ENCODE measurements at regions not wholly inside any gene's neighbourhood (a gene's known extent, or its start where the extent isn't known, plus 50 kb on each side); places are given as distances from the start of the nearest gene placed in this dataset.

DNA sequence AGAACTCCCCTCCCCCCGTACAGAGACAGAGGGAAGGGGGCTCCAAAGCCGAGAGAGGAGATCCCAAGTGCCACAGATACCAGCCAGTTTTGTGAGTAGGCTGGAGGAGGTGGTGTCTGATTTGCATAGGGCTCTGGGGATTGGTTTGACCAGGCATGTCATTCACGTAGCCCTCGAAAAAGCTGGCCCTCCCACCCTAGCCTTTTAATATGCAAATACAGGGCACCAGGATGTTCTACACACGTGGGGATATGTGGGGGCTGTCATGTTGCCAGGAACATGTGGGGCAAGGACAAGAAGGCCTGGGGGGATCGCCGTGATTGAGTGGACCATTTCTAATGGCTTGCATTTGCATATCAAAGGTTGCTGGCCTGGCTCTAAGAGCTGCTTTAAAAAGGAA is 272.9 kb downstream of the PPP1R2C start:
- Histone ChIP-seq H3K27ac (ENCODE audit: extremely low read depth, low read depth, low read length) (no peak overlapping the region), H3K4me3 (ENCODE audit: low read depth, low read length) (no peak overlapping the region), H3K9me3 (ENCODE audit: control insufficient read depth, insufficient read depth, low read depth, low read length) (no peaks in the 10 kb centered on the region), H3K36me3 (ENCODE audit: control insufficient read depth in 2 of 2, insufficient read depth in 1 of 2, low read length in 2 of 2) (no peaks in the 10 kb centered on the region), H3K4me1 (ENCODE audit: control insufficient read depth, insufficient read depth, low read length) (no peaks in the 10 kb centered on the region)
- ChIA-PET POLR2A (interaction anchor here (1.0 kb wide), 1 partner anchor 10 kb away, joined by 4 read pairs; no protein-coding TSS in a partner anchor), CTCF (no interaction called here)
- TF ChIP-seq OSR2 (tag by site-specific recombination; IDR thresholded peaks at IDR 0.05) (no peak), ZNF132 (tag by site-specific recombination; IDR thresholded peaks at IDR 0.05; ENCODE audit: borderline replicate concordance) (no peak), ZNF626 (tag by site-specific recombination; IDR thresholded peaks at IDR 0.05) (no peak), ZNF768 (tag by site-specific recombination; IDR thresholded peaks at IDR 0.05) (no peak), ZNF645 (tag by site-specific recombination; IDR thresholded peaks at IDR 0.05) (no peak), ZNF354C (tag by site-specific recombination; IDR thresholded peaks at IDR 0.05; ENCODE audit: borderline replicate concordance, low read depth) (no peak), ZBTB20 (tag by site-specific recombination; IDR thresholded peaks at IDR 0.05) (no peak), ZNF701 (tag by site-specific recombination; IDR thresholded peaks at IDR 0.05) (no peak), SCRT2 (tag by site-specific recombination; IDR thresholded peaks at IDR 0.05) (no peak)
- TF ChIP-seq, protein P1, sequence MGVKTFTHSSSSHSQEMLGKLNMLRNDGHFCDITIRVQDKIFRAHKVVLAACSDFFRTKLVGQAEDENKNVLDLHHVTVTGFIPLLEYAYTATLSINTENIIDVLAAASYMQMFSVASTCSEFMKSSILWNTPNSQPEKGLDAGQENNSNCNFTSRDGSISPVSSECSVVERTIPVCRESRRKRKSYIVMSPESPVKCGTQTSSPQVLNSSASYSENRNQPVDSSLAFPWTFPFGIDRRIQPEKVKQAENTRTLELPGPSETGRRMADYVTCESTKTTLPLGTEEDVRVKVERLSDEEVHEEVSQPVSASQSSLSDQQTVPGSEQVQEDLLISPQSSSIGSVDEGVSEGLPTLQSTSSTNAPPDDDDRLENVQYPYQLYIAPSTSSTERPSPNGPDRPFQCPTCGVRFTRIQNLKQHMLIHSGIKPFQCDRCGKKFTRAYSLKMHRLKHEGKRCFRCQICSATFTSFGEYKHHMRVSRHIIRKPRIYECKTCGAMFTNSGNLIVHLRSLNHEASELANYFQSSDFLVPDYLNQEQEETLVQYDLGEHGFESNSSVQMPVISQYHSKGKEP (tag by site-specific recombination; IDR thresholded peaks at IDR 0.05) = no peak

GRCh38 chrX:42499620-42500019 is 278.3 kb downstream of the PPP1R2C start:
- ChIA-PET CTCF (interaction anchor here (0.7 to 0.9 kb wide), 3 partner anchors 8 to 264 kb away, joined by 3 to 5 read pairs (median 4); no protein-coding TSS in a partner anchor), POLR2A (no interaction called here)
- Histone ChIP-seq H3K4me1 (ENCODE audit: control insufficient read depth, insufficient read depth, low read length) (no peaks in the 10 kb centered on the region), H3K36me3 (ENCODE audit: control insufficient read depth in 2 of 2, insufficient read depth in 1 of 2, low read length in 2 of 2) (no peaks in the 10 kb centered on the region), H3K9me3 (ENCODE audit: control insufficient read depth, insufficient read depth, low read depth, low read length) (no peaks in the 10 kb centered on the region), H3K4me3 (ENCODE audit: low read depth, low read length) (no peak overlapping the region), H3K27ac (ENCODE audit: extremely low read depth, low read depth, low read length) (no peak overlapping the region)
- TF ChIP-seq INSM2 (tag by site-specific recombination; IDR thresholded peaks at IDR 0.05) (no peak), ZNF140 (tag by site-specific recombination; IDR thresholded peaks at IDR 0.05) (no peak), ZNF132 (tag by site-specific recombination; IDR thresholded peaks at IDR 0.05; ENCODE audit: borderline replicate concordance) (no peak), ZNF561 (tag by site-specific recombination; IDR thresholded peaks at IDR 0.05; ENCODE audit: borderline replicate concordance) (no peak), ZNF747 (tag by site-specific recombination; IDR thresholded peaks at IDR 0.05) (no peak), PATZ1 (tag by site-specific recombination; IDR thresholded peaks at IDR 0.05) (no peak), ZBTB20 (tag by site-specific recombination; IDR thresholded peaks at IDR 0.05) (no peak), ZBTB6 (tag by site-specific recombination; IDR thresholded peaks at IDR 0.05) (no peak), ZNF610 (tag by site-specific recombination; IDR thresholded peaks at IDR 0.05; ENCODE audit: borderline replicate concordance) (no peak), KLF16 (tag by site-specific recombination; IDR thresholded peaks at IDR 0.05) (no peak)
- TF ChIP-seq, protein P2, sequence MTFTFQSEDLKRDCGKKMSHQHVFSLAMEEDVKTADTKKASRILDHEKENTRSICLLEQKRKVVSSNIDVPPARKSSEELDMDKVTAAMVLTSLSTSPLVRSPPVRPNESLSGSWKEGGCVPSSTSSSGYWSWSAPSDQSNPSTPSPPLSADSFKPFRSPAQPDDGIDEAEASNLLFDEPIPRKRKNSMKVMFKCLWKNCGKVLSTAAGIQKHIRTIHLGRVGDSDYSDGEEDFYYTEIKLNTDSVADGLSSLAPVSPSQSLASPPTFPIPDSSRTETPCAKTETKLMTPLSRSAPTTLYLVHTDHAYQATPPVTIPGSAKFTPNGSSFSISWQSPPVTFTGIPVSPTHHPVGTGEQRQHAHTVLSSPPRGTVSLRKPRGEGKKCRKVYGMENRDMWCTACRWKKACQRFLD (tag by site-specific recombination; IDR thresholded peaks at IDR 0.05) = no peak
- TF ChIP-seq, protein P3, sequence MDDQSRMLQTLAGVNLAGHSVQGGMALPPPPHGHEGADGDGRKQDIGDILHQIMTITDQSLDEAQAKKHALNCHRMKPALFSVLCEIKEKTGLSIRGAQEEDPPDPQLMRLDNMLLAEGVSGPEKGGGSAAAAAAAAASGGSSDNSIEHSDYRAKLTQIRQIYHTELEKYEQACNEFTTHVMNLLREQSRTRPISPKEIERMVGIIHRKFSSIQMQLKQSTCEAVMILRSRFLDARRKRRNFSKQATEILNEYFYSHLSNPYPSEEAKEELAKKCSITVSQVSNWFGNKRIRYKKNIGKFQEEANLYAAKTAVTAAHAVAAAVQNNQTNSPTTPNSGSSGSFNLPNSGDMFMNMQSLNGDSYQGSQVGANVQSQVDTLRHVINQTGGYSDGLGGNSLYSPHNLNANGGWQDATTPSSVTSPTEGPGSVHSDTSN (CRISPR knock-in tag; IDR thresholded peaks at IDR 0.05) = no peak
- TF ChIP-seq, protein P4, sequence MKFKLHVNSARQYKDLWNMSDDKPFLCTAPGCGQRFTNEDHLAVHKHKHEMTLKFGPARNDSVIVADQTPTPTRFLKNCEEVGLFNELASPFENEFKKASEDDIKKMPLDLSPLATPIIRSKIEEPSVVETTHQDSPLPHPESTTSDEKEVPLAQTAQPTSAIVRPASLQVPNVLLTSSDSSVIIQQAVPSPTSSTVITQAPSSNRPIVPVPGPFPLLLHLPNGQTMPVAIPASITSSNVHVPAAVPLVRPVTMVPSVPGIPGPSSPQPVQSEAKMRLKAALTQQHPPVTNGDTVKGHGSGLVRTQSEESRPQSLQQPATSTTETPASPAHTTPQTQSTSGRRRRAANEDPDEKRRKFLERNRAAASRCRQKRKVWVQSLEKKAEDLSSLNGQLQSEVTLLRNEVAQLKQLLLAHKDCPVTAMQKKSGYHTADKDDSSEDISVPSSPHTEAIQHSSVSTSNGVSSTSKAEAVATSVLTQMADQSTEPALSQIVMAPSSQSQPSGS (tag by site-specific recombination; IDR thresholded peaks at IDR 0.05; ENCODE audit: low read depth) = no peak

All from HEK293 (cell line).